Mesodermal cell (in vitro differentiated cells): ENCODE measurements at regions not wholly inside any gene's neighbourhood (a gene's known extent, or its start where the extent isn't known, plus 50 kb on each side); places are given as distances from the start of the nearest gene placed in this dataset.

ENCODE experiments used
- H3K27ac ChIP-seq: 2 replicates; pipeline ENCODE4 v1.7.0; 2013; ENCODE audit warnings: mild to moderate bottlenecking, low read depth, low read length, moderate library complexity; ENCODE audit not compliant: severe bottlenecking
- H3K36me3 ChIP-seq: 2 replicates; pipeline ENCODE4 v1.7.1; 2013; ENCODE audit warnings: mild to moderate bottlenecking, low read length, moderate library complexity; ENCODE audit not compliant: control insufficient read depth, insufficient read depth
- H3K4me1 ChIP-seq: one replicate; pipeline ENCODE4 v1.7.1; 2013; ENCODE audit warnings: mild to moderate bottlenecking, low read length; ENCODE audit not compliant: insufficient read depth, control insufficient read depth, poor library complexity, severe bottlenecking
- H3K4me3 ChIP-seq: 2 replicates; pipeline ENCODE4 v1.7.0; 2013; ENCODE audit warnings: low read length, control low read depth, mild to moderate bottlenecking; ENCODE audit not compliant: insufficient read depth, poor library complexity, severe bottlenecking; ENCODE audit errors: extremely low read depth
- H3K9me3 ChIP-seq: 2 replicates; pipeline ENCODE4 v1.7.1; 2013; ENCODE audit warnings: mild to moderate bottlenecking, low read length, moderate library complexity; ENCODE audit not compliant: control insufficient read depth
- WGBS, 2 experiments: methylation state at CpG; one replicate each; pipeline ENCODE4 v1.1.5; 2013; ENCODE audit warnings: missing lambda C conversion rate in 2 of 2; ENCODE audit not compliant: insufficient coverage in 2 of 2; 5-methylcytosine and 5-hydroxymethylcytosine counted together

DNA sequence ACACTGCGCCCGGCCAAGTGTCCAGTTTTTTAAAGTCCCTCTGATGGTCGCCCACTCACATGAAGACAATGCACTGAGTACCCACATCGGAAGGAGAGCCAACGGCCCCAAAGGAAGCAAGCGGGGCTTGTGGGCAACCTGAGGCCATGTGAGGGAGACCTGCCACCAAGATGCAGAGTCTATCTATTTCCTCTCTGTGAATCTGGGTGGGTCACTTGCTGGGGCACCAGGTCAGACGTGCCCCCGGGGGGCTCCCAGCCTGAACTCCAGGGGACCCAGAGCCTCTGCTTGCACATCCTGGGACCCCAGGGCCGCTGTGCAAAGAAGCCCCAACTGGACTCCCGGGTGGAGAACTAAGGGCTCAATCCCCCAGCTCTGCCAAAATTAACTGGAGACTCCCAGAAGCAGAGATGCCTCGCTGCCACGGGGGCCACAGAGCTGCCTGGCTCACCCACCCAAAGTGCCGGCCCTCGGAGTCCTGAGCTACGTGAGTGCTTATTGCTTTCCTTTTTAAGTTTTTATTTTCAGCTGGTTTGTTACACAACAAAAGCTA is 106.4 kb downstream of the BRD1 start:
- no peaks in the 10 kb centered on the region for H3K9me3 ChIP-seq
- H3K36me3 ChIP-seq, result no peaks in the 10 kb centered on the region
- H3K4me3 ChIP-seq, result no peak overlapping the region
- no peaks in the 10 kb centered on the region for H3K4me1 ChIP-seq
- no peak overlapping the region for H3K27ac ChIP-seq
- WGBS, 2 experiments, result 87 to 89% methylated on average over 12 to 13 of the region's 15 CpGs

DNA sequence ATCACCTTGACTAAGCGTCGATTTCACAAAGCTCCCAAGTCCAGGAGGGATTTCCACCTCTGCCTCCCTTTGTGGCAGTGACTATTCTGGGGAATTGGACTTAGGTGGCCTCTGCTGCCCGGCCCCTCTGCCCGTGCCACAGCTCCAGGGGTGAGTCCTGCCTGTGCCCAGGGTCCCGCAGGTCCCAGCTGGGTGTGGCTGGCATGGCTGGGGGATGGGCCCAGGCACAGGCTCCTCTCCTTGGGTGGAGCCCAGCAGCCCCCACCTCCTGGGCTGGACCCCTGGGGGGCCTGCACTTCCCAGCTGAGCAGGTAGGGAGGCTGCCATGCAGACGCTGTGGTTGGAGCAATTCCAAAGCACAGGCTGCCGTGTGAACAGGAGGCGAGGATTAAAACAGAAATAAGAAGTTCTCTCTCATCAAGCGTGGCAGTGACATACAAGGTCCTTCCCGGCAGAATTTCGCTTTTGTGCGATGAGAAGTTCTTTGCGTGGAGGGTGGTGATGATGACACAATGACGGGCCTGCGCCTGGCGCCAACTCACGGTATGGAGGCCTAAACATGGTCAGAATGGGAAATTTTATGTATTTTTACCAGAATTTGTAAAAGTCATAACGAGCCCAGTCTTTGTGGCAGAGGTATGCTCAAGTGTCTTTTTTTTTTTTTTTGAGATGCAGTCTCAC is 107.3 kb downstream of the BRD1 start:
- no peak overlapping the region for H3K4me3 ChIP-seq
- no peak overlapping the region for H3K27ac ChIP-seq
- 88 to 90% methylated on average over 17 to 18 of the region's 18 CpGs for WGBS, 2 experiments
- H3K36me3 ChIP-seq, result no peaks in the 10 kb centered on the region
- H3K4me1 ChIP-seq, result no peaks in the 10 kb centered on the region
- no peaks in the 10 kb centered on the region for H3K9me3 ChIP-seq

GRCh38 chr22:49719046-49719445 is 108.6 kb downstream of the BRD1 start:
- 80 to 88% methylated on average over 8 to 10 of the region's 10 CpGs for WGBS, 2 experiments
- no peaks in the 10 kb centered on the region for H3K36me3 ChIP-seq

GRCh38 chr22:49718396-49718795 is 109.3 kb downstream of the BRD1 start:
- no peaks in the 10 kb centered on the region for H3K9me3 ChIP-seq
- no peak overlapping the region for H3K27ac ChIP-seq
- no peak overlapping the region for H3K4me3 ChIP-seq
- 85 to 86% methylated on average over 6 to 7 of the region's 7 CpGs for WGBS, 2 experiments
- no peaks in the 10 kb centered on the region for H3K4me1 ChIP-seq
- no peaks in the 10 kb centered on the region for H3K36me3 ChIP-seq

More at GRCh38 chr22:49719046-49719445, 108.6 kb downstream of the BRD1 start:
- H3K4me1 ChIP-seq, result no peaks in the 10 kb centered on the region
- no peaks in the 10 kb centered on the region for H3K9me3 ChIP-seq
- H3K27ac ChIP-seq, result no peak overlapping the region
- H3K4me3 ChIP-seq, result no peak overlapping the region

GRCh38 chr22:49717322-49717919 is 110.3 kb downstream of the BRD1 start:
- H3K4me1 ChIP-seq, result no peaks in the 10 kb centered on the region

DNA sequence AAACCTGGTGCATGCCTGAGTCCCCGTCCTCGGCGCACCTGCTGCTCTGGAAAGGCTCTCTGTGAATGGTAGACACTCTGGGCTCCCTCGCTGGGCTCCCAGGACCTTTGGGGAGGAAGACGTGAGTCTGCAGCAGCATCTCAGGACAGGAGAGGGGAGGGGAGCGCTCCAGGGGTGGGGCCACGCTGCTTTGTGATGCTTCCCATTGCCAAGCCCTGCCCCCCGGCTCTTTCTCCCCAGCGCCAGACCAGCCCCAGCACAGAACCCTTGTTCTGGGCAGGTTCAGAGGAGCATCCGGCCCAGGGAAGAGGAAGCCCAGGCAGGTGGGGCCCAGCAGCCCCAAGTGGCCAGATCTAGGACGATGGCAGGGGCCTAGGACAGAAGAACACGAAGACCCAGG is 111.2 kb downstream of the BRD1 start:
- Histone ChIP-seq H3K4me3 (no peak overlapping the region), H3K27ac (no peak overlapping the region), H3K9me3 (no peaks in the 10 kb centered on the region), H3K4me1 (no peaks in the 10 kb centered on the region), H3K36me3 (no peaks in the 10 kb centered on the region)
- 50 to 68% methylated on average over 7 to 10 of the region's 12 CpGs for WGBS, 2 experiments

More at GRCh38 chr22:49717322-49717919, 110.3 kb downstream of the BRD1 start:
- no peaks in the 10 kb centered on the region for H3K36me3 ChIP-seq
- no peaks in the 10 kb centered on the region for H3K9me3 ChIP-seq
- WGBS, 2 experiments, result 63 to 70% methylated on average over 16 to 17 of the region's 24 CpGs
- no peak overlapping the region for H3K4me3 ChIP-seq
- H3K27ac ChIP-seq, result no peak overlapping the region

DNA sequence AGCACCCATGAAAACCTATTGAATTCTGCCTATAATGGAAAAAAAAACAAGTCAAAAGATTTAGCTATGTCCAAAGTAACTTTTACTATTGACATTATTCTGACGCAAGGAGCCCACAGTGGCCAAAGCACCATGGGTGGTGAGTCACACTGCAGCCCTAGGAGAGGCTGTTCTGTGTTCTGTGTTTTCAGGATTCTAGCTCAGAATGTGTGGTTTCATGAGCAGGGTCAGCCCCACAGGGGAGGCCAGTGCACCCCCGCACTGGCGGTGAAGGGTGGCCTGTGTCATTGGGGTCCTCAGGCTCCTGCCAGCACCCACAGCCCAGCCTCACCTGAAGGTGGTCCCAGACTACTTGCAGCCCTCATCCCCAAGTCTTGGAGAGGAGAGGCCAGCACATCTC is 112.2 kb downstream of the BRD1 start:
- 74 to 90% methylated on average over 3 of the region's 3 CpGs for WGBS, 2 experiments
- no peak overlapping the region for H3K27ac ChIP-seq
- no peaks in the 10 kb centered on the region for H3K36me3 ChIP-seq
- H3K9me3 ChIP-seq, result no peaks in the 10 kb centered on the region
- H3K4me1 ChIP-seq, result no peaks in the 10 kb centered on the region
- no peak overlapping the region for H3K4me3 ChIP-seq

DNA sequence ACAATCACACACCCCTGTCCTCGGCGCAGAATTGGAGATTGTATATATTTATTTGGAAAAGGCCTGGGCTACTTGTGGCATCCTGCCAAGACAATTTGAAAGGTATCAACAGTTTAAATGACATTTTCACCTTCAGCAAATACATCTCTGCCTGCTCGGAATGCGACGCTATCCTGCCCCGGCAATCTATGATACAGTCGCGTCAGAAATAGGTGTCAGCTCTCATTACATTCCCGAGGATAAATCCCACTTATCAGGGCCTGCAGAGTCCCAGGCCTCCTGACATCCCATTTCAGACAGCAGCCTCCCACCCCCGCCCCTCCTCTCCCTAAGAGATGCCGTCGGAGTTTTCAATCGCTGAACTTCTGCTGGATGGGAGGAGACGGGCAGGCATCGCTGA is 114.7 kb downstream of the BRD1 start:
- Histone ChIP-seq H3K36me3 (no peaks in the 10 kb centered on the region), H3K4me3 (no peak overlapping the region), H3K27ac (no peak overlapping the region), H3K4me1 (no peaks in the 10 kb centered on the region), H3K9me3 (no peaks in the 10 kb centered on the region)
- WGBS, 2 experiments, result 89 to 100% methylated on average over 4 to 7 of the region's 15 CpGs

- H3K27ac ChIP-seq, result no peak overlapping the region
- H3K36me3 ChIP-seq, result no peaks in the 10 kb centered on the region
- no peaks in the 10 kb centered on the region for H3K4me1 ChIP-seq
- no peak overlapping the region for H3K4me3 ChIP-seq
- 38 to 43% methylated on average over 18 to 19 of the region's 22 CpGs for WGBS, 2 experiments
- no peaks in the 10 kb centered on the region for H3K9me3 ChIP-seq
These were observed 115.4 kb downstream of the BRD1 start for GRCh38 chr22:49712195-49712791.

DNA sequence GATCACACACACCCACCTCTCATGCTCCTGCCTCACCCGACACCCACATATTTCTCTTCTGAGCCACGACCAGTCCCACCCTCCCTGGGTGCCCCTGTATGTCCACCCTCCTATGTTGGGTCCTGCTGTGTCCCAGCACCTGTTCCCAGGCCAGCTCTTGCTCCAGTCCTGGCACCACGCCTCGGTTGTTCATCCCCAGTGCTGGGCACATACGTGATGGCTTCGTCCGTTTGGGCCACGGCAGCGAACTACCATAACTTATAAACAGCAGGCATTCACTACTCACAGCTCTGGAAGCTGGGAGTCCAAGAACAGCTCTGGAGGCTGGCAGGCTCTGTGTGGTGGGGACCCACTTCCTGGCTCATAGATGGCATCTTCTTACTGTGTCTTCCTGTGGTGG is 116.9 kb downstream of the BRD1 start:
- Histone ChIP-seq H3K4me1 (no peaks in the 10 kb centered on the region), H3K9me3 (no peaks in the 10 kb centered on the region), H3K36me3 (no peaks in the 10 kb centered on the region), H3K4me3 (no peak overlapping the region), H3K27ac (no peak overlapping the region)
- 84 to 85% methylated on average over 9 of the region's 9 CpGs for WGBS, 2 experiments

GRCh38 chr22:49709464-49709863 is 118.2 kb downstream of the BRD1 start:
- WGBS, 2 experiments, result 73 to 81% methylated on average over 2 to 3 of the region's 4 CpGs
- no peak overlapping the region for H3K4me3 ChIP-seq
- H3K36me3 ChIP-seq, result no peaks in the 10 kb centered on the region
- H3K4me1 ChIP-seq, result no peaks in the 10 kb centered on the region
- no peaks in the 10 kb centered on the region for H3K9me3 ChIP-seq
- no peak overlapping the region for H3K27ac ChIP-seq
